Left lung (tissue), 4 donors: ENCODE measurements at regions not wholly inside any gene's neighbourhood (a gene's known extent, or its start where the extent isn't known, plus 50 kb on each side); places are given as distances from the start of the nearest gene placed in this dataset.

ENCODE experiments used
- ATAC-seq: fragments of 200-7000 bp; cut with Tn5 transposase; one replicate; pipeline ENCODE4 v1.9.1; 2020; ENCODE audit warnings: moderate library complexity
- DNase-seq, 4 donors: peaks; one replicate each; pipeline ENCODE4 v3.0.0-alpha.2; 2013 to 2020
- H3K27ac ChIP-seq, 2 donors: fragments of 200-600 bp; sonication (generic) in 1 of 2; one replicate each; pipeline versions ENCODE4 v1.5.0 to v1.8.0; 2020 to 2021
- H3K27me3 ChIP-seq, 2 donors: fragments of 200-600 bp; sonication (generic) in 1 of 2; one replicate each; pipeline versions ENCODE4 v1.5.0 to v1.8.0; 2020 to 2021
- H3K36me3 ChIP-seq, 2 donors: fragments of 200-600 bp; sonication (generic) in 1 of 2; one replicate each; pipeline versions ENCODE4 v1.5.0 to v1.8.0; 2020 to 2021
- H3K4me1 ChIP-seq, 2 donors: fragments of 200-600 bp; one replicate each; pipeline ENCODE4 v1.8.0; 2021
- H3K4me3 ChIP-seq, 2 donors: fragments of 200-600 bp; sonication (generic) in 1 of 2; one replicate each; pipeline versions ENCODE4 v1.5.0 to v1.8.0; 2020 to 2021; ENCODE audit warnings: mild to moderate bottlenecking in 1 of 2
- H3K9me3 ChIP-seq, 2 donors: fragments of 200-600 bp; sonication (generic) in 1 of 2; one replicate each; pipeline versions ENCODE4 v1.5.0 to v1.8.0; 2020 to 2021
- CTCF ChIP-seq, 2 donors: fragments of 200-600 bp; sonication (generic) in 1 of 2; IDR thresholded peaks; one replicate each; pipeline versions ENCODE4 v1.5.0 to v1.8.0; 2021; ENCODE audit warnings: antibody characterized with exemption in 2 of 2
- intact Hi-C, 2 donors: fragments of 100-400 bp; cut with DNase I; formaldehyde crosslinking; loops; one replicate each; pipeline versions ENCODE4 v1.11.2 to v1.14.2; 2022
- donor health status: DM: no; HTN: yes; CAD: no.
- donor health status: DM: no; HTN: no; CAD: no.

DNA sequence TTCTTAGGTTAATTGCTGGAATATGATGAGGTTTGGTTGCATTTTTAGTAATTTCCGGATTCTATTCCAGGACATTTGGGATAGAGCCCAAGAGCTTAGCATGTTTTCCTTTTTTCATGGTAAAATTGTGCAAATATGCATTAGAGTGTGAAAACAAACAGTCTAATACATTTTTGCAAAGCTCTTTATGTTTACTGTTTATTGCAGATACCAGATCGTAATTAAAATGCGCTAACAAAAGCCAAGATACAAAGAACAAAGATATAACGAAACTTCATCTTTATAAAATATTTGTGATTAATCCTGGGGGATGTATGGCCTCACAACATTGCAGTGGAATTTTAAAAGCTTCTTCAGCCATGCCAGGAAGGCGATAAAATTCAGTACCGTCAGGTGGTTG is 94.5 kb upstream of the TBC1D5 start:
- no peaks in the 10 kb centered on the region for H3K27me3 ChIP-seq
- intact Hi-C loops: loop anchor here in 1 of 2 donors (10.0 kb wide), 1 partner anchor 402 kb away; no protein-coding TSS in a partner anchor
- no peak for TF ChIP-seq CTCF (IDR thresholded peaks at IDR 0.05)
- no peaks in the 10 kb centered on the region for H3K9me3 ChIP-seq
- no peaks in the 10 kb centered on the region for H3K36me3 ChIP-seq
- ATAC-seq (no peak), DNase-seq (no peak)
- H3K27ac ChIP-seq: no peak overlapping the region
- no peaks in the 10 kb centered on the region for H3K4me1 ChIP-seq
- no peak overlapping the region for H3K4me3 ChIP-seq

- H3K27me3 ChIP-seq: no peaks in the 10 kb centered on the region
- TF ChIP-seq CTCF (IDR thresholded peaks at IDR 0.05): no peak
- H3K9me3 ChIP-seq: no peaks in the 10 kb centered on the region
- intact Hi-C loops: loop anchor here in 1 of 2 donors (10.0 kb wide), 1 partner anchor 401 kb away; no protein-coding TSS in a partner anchor
- H3K36me3 ChIP-seq: no peaks in the 10 kb centered on the region
- no peak overlapping the region for H3K4me3 ChIP-seq
- DNase-seq: no peak
- no peak for ATAC-seq
- no peak overlapping the region for H3K27ac ChIP-seq
- H3K4me1 ChIP-seq: no peaks in the 10 kb centered on the region
Measured at GRCh38 chr3:17836092-17836491, 93.7 kb upstream of the TBC1D5 start.

- Histone ChIP-seq H3K9me3 (no peaks in the 10 kb centered on the region), H3K27ac (no peak overlapping the region), H3K27me3 (no peaks in the 10 kb centered on the region), H3K4me3 (no peak overlapping the region), H3K36me3 (no peaks in the 10 kb centered on the region), H3K4me1 (no peaks in the 10 kb centered on the region)
- ATAC-seq (peak; percentile 69), DNase-seq (no peak)
- no peak for TF ChIP-seq CTCF (IDR thresholded peaks at IDR 0.05)
- intact Hi-C loops: loop anchor here in 1 of 2 donors (10.0 kb wide), 1 partner anchor 399 kb away; no protein-coding TSS in a partner anchor
Measured at GRCh38 chr3:17833786-17834559, 91.5 kb upstream of the TBC1D5 start.

DNA sequence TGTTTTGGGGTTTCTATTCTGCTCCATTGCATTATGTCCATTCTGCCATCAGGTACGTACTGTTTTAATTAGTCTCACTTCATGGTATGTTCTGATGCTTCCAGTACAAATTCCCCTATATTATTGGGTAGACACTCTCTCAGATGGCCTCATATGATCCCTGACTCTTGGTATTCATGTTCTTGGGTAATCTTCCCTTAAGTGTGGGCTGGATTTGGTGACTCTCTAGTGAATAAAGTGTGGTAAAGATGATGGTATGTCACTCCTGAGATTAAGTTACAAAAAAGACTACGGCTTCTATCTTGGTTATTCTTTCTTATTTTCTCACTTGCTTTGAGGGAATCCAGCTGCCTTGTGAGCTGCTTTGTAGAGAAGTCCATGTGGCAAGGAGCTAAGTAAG is 89.6 kb upstream of the TBC1D5 start:
- no peak for DNase-seq
- intact Hi-C loops: loop anchor here in 1 of 2 donors (10.0 kb wide), 1 partner anchor 397 kb away; no protein-coding TSS in a partner anchor

More for the DNA sequence above, 89.6 kb upstream of the TBC1D5 start:
- Histone ChIP-seq H3K9me3 (no peaks in the 10 kb centered on the region), H3K27ac (no peak overlapping the region), H3K4me1 (no peaks in the 10 kb centered on the region), H3K27me3 (no peaks in the 10 kb centered on the region), H3K36me3 (no peaks in the 10 kb centered on the region), H3K4me3 (no peak overlapping the region)
- no peak for TF ChIP-seq CTCF (IDR thresholded peaks at IDR 0.05)
- ATAC-seq: no peak
